Upper lobe of left lung (tissue), 6 donors: ENCODE measurements at regions not wholly inside any gene's neighbourhood (a gene's known extent, or its start where the extent isn't known, plus 50 kb on each side); places are given as distances from the start of the nearest gene placed in this dataset.

ENCODE experiments used
- ATAC-seq, 2 donors: fragments of 200-7000 bp; cut with Tn5 transposase; one replicate each; pipeline ENCODE4 v1.9.1; 2022; ENCODE audit warnings: mild to moderate bottlenecking in 2 of 2, moderate library complexity in 2 of 2; ENCODE audit not compliant: low FRiP score in 2 of 2
- DNase-seq, 2 donors: peaks; one replicate each; pipeline ENCODE4 v3.0.0-alpha.2; 2019 to 2020
- H3K27ac ChIP-seq, 4 donors: fragments of 200-600 bp; sonication (generic); one replicate each; pipeline ENCODE4 v1.5.1; 2016 to 2019
- H3K27me3 ChIP-seq, 4 donors: fragments of 200-600 bp; sonication (generic); one replicate each; pipeline ENCODE4 v1.5.1; 2017 to 2019
- H3K36me3 ChIP-seq, 4 donors: fragments of 200-600 bp; sonication (generic); one replicate each; pipeline ENCODE4 v1.5.1; 2016 to 2019
- H3K4me1 ChIP-seq, 4 donors: fragments of 200-600 bp; sonication (generic); one replicate each; pipeline ENCODE4 v1.5.1; 2018 to 2019
- H3K4me3 ChIP-seq, 4 donors: fragments of 200-600 bp; sonication (generic); one replicate each; pipeline ENCODE4 v1.5.1; 2017 to 2019; ENCODE audit warnings: mild to moderate bottlenecking in 2 of 4, moderate library complexity in 1 of 4
- H3K9me3 ChIP-seq, 4 donors: fragments of 200-600 bp; sonication (generic); one replicate each; pipeline ENCODE4 v1.5.1; 2018 to 2019
- EP300 ChIP-seq, 4 donors: sonication (generic); formaldehyde crosslinking; IDR thresholded peaks; one replicate each; pipeline ENCODE4 v1.5.1; 2017; ENCODE audit warnings: antibody characterized with exemption in 4 of 4, control low read depth in 2 of 4
- POLR2A ChIP-seq, 4 donors: fragments of 450-650 bp; IDR thresholded peaks; one replicate each; pipeline ENCODE4 v1.5.1; 2016 to 2017; ENCODE audit warnings: antibody characterized with exemption in 4 of 4, mild to moderate bottlenecking in 2 of 4
- POLR2AphosphoS5 ChIP-seq, 2 donors: sonication (generic); formaldehyde crosslinking; IDR thresholded peaks; one replicate each; pipeline ENCODE4 v1.5.1; 2017; ENCODE audit warnings: antibody characterized with exemption in 2 of 2
- WGBS, 2 donors: methylation state at CpG; one replicate each; pipeline ENCODE4 v1.1.5; 2017 to 2018; 5-methylcytosine and 5-hydroxymethylcytosine counted together
- TF ChIP-seq, protein P1 (sequence below), 6 experiments: fragments of 450-650 bp in 4 of 6; fragments of 200-600 bp in 2 of 6; sonication (generic) in 2 of 6; IDR thresholded peaks; one replicate each; pipeline ENCODE4 v1.5.1; 2016 to 2019; ENCODE audit warnings: antibody characterized with exemption in 6 of 6
- donor health status: DM: no; HTN: no; CAD: no; lungs with moderate emphysema.
- donor health status: DM: no; HTN: yes; CAD: no; lungs with severe emphysema.

GRCh38 chr3:153290268-153291015 is 128.4 kb downstream of the RAP2B start:
- Histone ChIP-seq H3K27me3 (no peaks in the 10 kb centered on the region), H3K9me3 (no peaks in the 10 kb centered on the region), H3K27ac (no peak overlapping the region), H3K36me3 (no peaks in the 10 kb centered on the region), H3K4me3 (no peak overlapping the region), H3K4me1 (peaks cover 4 to 17% (median 12%) of the 10 kb centered on the region in 4 donors)
- TF ChIP-seq POLR2A (IDR thresholded peaks at IDR 0.05) = no peak
- TF ChIP-seq POLR2AphosphoS5 (IDR thresholded peaks at IDR 0.05) = no peak
- TF ChIP-seq, protein P1, sequence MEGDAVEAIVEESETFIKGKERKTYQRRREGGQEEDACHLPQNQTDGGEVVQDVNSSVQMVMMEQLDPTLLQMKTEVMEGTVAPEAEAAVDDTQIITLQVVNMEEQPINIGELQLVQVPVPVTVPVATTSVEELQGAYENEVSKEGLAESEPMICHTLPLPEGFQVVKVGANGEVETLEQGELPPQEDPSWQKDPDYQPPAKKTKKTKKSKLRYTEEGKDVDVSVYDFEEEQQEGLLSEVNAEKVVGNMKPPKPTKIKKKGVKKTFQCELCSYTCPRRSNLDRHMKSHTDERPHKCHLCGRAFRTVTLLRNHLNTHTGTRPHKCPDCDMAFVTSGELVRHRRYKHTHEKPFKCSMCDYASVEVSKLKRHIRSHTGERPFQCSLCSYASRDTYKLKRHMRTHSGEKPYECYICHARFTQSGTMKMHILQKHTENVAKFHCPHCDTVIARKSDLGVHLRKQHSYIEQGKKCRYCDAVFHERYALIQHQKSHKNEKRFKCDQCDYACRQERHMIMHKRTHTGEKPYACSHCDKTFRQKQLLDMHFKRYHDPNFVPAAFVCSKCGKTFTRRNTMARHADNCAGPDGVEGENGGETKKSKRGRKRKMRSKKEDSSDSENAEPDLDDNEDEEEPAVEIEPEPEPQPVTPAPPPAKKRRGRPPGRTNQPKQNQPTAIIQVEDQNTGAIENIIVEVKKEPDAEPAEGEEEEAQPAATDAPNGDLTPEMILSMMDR (IDR thresholded peaks at IDR 0.05) = peak in 2 of 6 experiments; percentile 30 to 38
- ATAC-seq (no peak), DNase-seq (no peak)
- 37 to 53% methylated on average over 1 of the region's 1 CpG for WGBS, 2 donors

- Histone ChIP-seq H3K4me1 (peaks cover 0 to 10% (median 5%) of the 10 kb centered on the region in 4 donors), H3K27me3 (no peaks in the 10 kb centered on the region), H3K27ac (no peak overlapping the region), H3K4me3 (no peak overlapping the region), H3K9me3 (no peaks in the 10 kb centered on the region), H3K36me3 (no peaks in the 10 kb centered on the region)
- TF ChIP-seq, protein P1 (IDR thresholded peaks at IDR 0.05) = peak in 4 of 6 experiments; percentile 20 to 30 (median 24)
- TF ChIP-seq POLR2AphosphoS5 (IDR thresholded peaks at IDR 0.05) (no peak), EP300 (IDR thresholded peaks at IDR 0.05) (no peak)
- 27 to 38% methylated on average over 3 of the region's 3 CpGs for WGBS, 2 donors
- DNase-seq (no peak), ATAC-seq (peak in 1 of 2 donors; percentile 78)
Measured at GRCh38 chr3:153291059-153291685, 129.1 kb downstream of the RAP2B start.

- DNase-seq = no peak
- no peak overlapping the region for H3K4me3 ChIP-seq
- no peaks in the 10 kb centered on the region for H3K9me3 ChIP-seq
- TF ChIP-seq, protein P1 (IDR thresholded peaks at IDR 0.05) = no peak
- TF ChIP-seq POLR2A (IDR thresholded peaks at IDR 0.05) = no peak
- 31 to 33% methylated on average over 5 of the region's 5 CpGs for WGBS, 2 donors
- peak overlapping the region in 3 of 4 donors; percentile 16 to 52 (median 37) for H3K27ac ChIP-seq
- peak in 1 of 2 donors; percentile 67 for ATAC-seq
- H3K4me1 ChIP-seq = peaks cover 0 to 10% (median 4%) of the 10 kb centered on the region in 4 donors
- no peaks in the 10 kb centered on the region for H3K36me3 ChIP-seq
- H3K27me3 ChIP-seq = no peaks in the 10 kb centered on the region
Measured at GRCh38 chr3:153293265-153293664, 131.2 kb downstream of the RAP2B start.

GRCh38 chr3:153295901-153296300 is 133.9 kb downstream of the RAP2B start:
- DNase-seq (no peak), ATAC-seq (no peak)
- no peaks in the 10 kb centered on the region for H3K36me3 ChIP-seq
- no peak overlapping the region for H3K4me3 ChIP-seq
- H3K4me1 ChIP-seq = peaks cover 0 to 4% (median 2%) of the 10 kb centered on the region in 4 donors
- H3K27ac ChIP-seq = no peak overlapping the region
- TF ChIP-seq POLR2AphosphoS5 (IDR thresholded peaks at IDR 0.05) (no peak), EP300 (IDR thresholded peaks at IDR 0.05) (no peak), POLR2A (IDR thresholded peaks at IDR 0.05) (no peak)
- TF ChIP-seq, protein P1 (IDR thresholded peaks at IDR 0.05) = no peak
- H3K27me3 ChIP-seq = no peaks in the 10 kb centered on the region
- no peaks in the 10 kb centered on the region for H3K9me3 ChIP-seq
